H9 (cell line): ENCODE measurements at regions not wholly inside any gene's neighbourhood (a gene's known extent, or its start where the extent isn't known, plus 50 kb on each side); places are given as distances from the start of the nearest gene placed in this dataset.

Source experiments
- DNase-seq: peaks from one replicate; pipeline ENCODE4 v3.0.0-alpha.2; 2017
- H2AFZ ChIP-seq: one replicate; pipeline ENCODE4 v1.6.1; 2013; ENCODE audit warnings: mild to moderate bottlenecking, low read length, control low read depth, moderate library complexity
- H2AK5ac ChIP-seq: 2 replicates; pipeline ENCODE4 v1.6.1; 2013; ENCODE audit warnings: low read length, control low read depth, mixed read lengths; ENCODE audit not compliant: insufficient read length
- H2BK120ac ChIP-seq: one replicate; pipeline ENCODE4 v1.6.1; 2013; ENCODE audit warnings: low read depth, mild to moderate bottlenecking, low read length, control low read depth, inconsistent platforms; ENCODE audit not compliant: poor library complexity, severe bottlenecking
- H2BK12ac ChIP-seq: 2 replicates; pipeline ENCODE4 v1.6.1; 2013; ENCODE audit warnings: low read length, control low read depth, mixed read lengths, low read depth; ENCODE audit not compliant: insufficient read length
- H2BK15ac ChIP-seq: 2 replicates; pipeline ENCODE4 v1.6.1; 2013; ENCODE audit warnings: low read depth, low read length, control low read depth
- H2BK20ac ChIP-seq: one replicate; pipeline ENCODE4 v1.6.1; 2013; ENCODE audit warnings: low read depth, mild to moderate bottlenecking, low read length, control low read depth, inconsistent platforms; ENCODE audit not compliant: poor library complexity, severe bottlenecking
- H2BK5ac ChIP-seq: 2 replicates; pipeline ENCODE4 v1.6.1; 2013; ENCODE audit warnings: low read length, control low read depth, mixed read lengths; ENCODE audit not compliant: insufficient read length
- H3K14ac ChIP-seq: 2 replicates; pipeline ENCODE4 v1.6.1; 2013; ENCODE audit warnings: low read length, control low read depth; ENCODE audit not compliant: insufficient read depth
- H3K18ac ChIP-seq: 2 replicates; pipeline ENCODE4 v1.6.1; 2013; ENCODE audit warnings: low read depth, mild to moderate bottlenecking, mixed read lengths, low read length, control low read depth; ENCODE audit not compliant: insufficient read length
- H3K23ac ChIP-seq: 2 replicates; pipeline ENCODE4 v1.6.1; 2013; ENCODE audit warnings: low read length, control low read depth, mixed read lengths, low read depth; ENCODE audit not compliant: insufficient read length
- H3K23me2 ChIP-seq: 2 replicates; pipeline ENCODE4 v1.6.1; 2013; ENCODE audit warnings: low read depth, mild to moderate bottlenecking, mixed read lengths, low read length, control low read depth; ENCODE audit not compliant: insufficient read length, poor library complexity, severe bottlenecking
- H3K27ac ChIP-seq: 2 replicates; pipeline ENCODE4 v1.5.1; 2013; ENCODE audit warnings: low read length, control low read depth, mixed read lengths, low read depth; ENCODE audit not compliant: insufficient read length
- H3K27me3 ChIP-seq: 2 replicates; pipeline ENCODE4 v1.6.1; 2013; ENCODE audit warnings: low read length, control low read depth, inconsistent platforms; ENCODE audit not compliant: insufficient read depth
- H3K4ac ChIP-seq: 2 replicates; pipeline ENCODE4 v1.6.1; 2013; ENCODE audit warnings: low read depth, mild to moderate bottlenecking, control low read depth, inconsistent platforms, low read length, moderate library complexity
- H3K4me1 ChIP-seq: 2 replicates; pipeline ENCODE4 v1.6.1; 2013; ENCODE audit warnings: low read length, control low read depth, inconsistent platforms; ENCODE audit not compliant: insufficient read depth
- H3K4me2 ChIP-seq: 2 replicates; pipeline ENCODE4 v1.6.1; 2013; ENCODE audit warnings: low read length, control low read depth, mixed read lengths; ENCODE audit not compliant: insufficient read length, insufficient read depth
- H3K56ac ChIP-seq: 2 replicates; pipeline ENCODE4 v1.6.1; 2013; ENCODE audit warnings: low read depth, mild to moderate bottlenecking, mixed read lengths, low read length, control low read depth; ENCODE audit not compliant: insufficient read length
- H3K79me1 ChIP-seq: 2 replicates; pipeline ENCODE4 v1.6.1; 2013; ENCODE audit warnings: low read depth, mild to moderate bottlenecking, moderate library complexity, low read length, control low read depth, inconsistent platforms; ENCODE audit not compliant: insufficient read depth, poor library complexity, severe bottlenecking
- H3K79me2 ChIP-seq: 2 replicates; pipeline ENCODE4 v1.6.1; 2013; ENCODE audit warnings: low read length, control low read depth, inconsistent platforms; ENCODE audit not compliant: insufficient read depth
- H3K9ac ChIP-seq: 2 replicates; pipeline ENCODE4 v1.6.1; 2013; ENCODE audit warnings: low read length, control low read depth, mixed read lengths; ENCODE audit not compliant: insufficient read length; ENCODE audit errors: extremely low read depth
- H3K9me3 ChIP-seq: one replicate; pipeline ENCODE4 v1.6.1; 2013; ENCODE audit warnings: low read depth, low read length, inconsistent platforms; ENCODE audit not compliant: control insufficient read depth
- H3T11ph ChIP-seq: one replicate; pipeline ENCODE4 v1.6.1; 2013; ENCODE audit warnings: mild to moderate bottlenecking, low read length, control low read depth, inconsistent platforms
- H4K20me1 ChIP-seq: one replicate; pipeline ENCODE4 v1.6.1; 2013; ENCODE audit not compliant: control insufficient read depth, insufficient read length, insufficient read depth
- H4K5ac ChIP-seq: 2 replicates; pipeline ENCODE4 v1.6.1; 2013; ENCODE audit warnings: low read depth, mild to moderate bottlenecking, mixed read lengths, low read length, control low read depth; ENCODE audit not compliant: insufficient read length
- H4K8ac ChIP-seq: replicated peaks from 2 replicates; pipeline ENCODE4 v1.6.1; 2013; ENCODE audit warnings: low read length, control low read depth, mixed read lengths, low read depth; ENCODE audit not compliant: insufficient read length
- H4K91ac ChIP-seq: 2 replicates; pipeline ENCODE4 v1.6.1; 2013; ENCODE audit warnings: low read depth, mild to moderate bottlenecking, moderate library complexity, mixed read lengths, low read length, control low read depth; ENCODE audit not compliant: insufficient read length
- H3K27ac Mint-ChIP-seq, 3 experiments: 2 replicates in 2 of 3; 3 replicates in 1 of 3; pipeline ENCODE4 v1.8.0; 2020 to 2021; ENCODE audit warnings: mixed read lengths in 3 of 3, mild to moderate bottlenecking in 1 of 3, moderate library complexity in 1 of 3
- H3K27me3 Mint-ChIP-seq: 2 replicates; pipeline ENCODE4 v1.8.0; 2021; ENCODE audit warnings: low read depth, mild to moderate bottlenecking, moderate library complexity, mixed read lengths
- H3K36me3 Mint-ChIP-seq, 3 experiments: 2 replicates in 2 of 3; 3 replicates in 1 of 3; pipeline ENCODE4 v1.8.0; 2020 to 2021; ENCODE audit warnings: low read depth in 3 of 3, mixed read lengths in 3 of 3; ENCODE audit not compliant: insufficient read depth in 1 of 3
- H3K4me1 Mint-ChIP-seq, 2 experiments: 2 replicates each; pipeline ENCODE4 v1.8.0; 2020; ENCODE audit warnings: mixed read lengths in 2 of 2
- H3K4me3 Mint-ChIP-seq, 2 experiments: 2 replicates in 1 of 2; 3 replicates in 1 of 2; pipeline ENCODE4 v1.8.0; 2020 to 2021; ENCODE audit warnings: mild to moderate bottlenecking in 2 of 2, mixed read lengths in 2 of 2, moderate library complexity in 1 of 2
- H3K9me3 Mint-ChIP-seq, 2 experiments: 2 replicates in 1 of 2; 3 replicates in 1 of 2; pipeline ENCODE4 v1.8.0; 2020; ENCODE audit warnings: mild to moderate bottlenecking in 2 of 2, mixed read lengths in 2 of 2, moderate library complexity in 1 of 2
- CTCF ChIP-seq: fragments of 200-600 bp; sonication (generic); conservative IDR thresholded peaks from 3 replicates; pipeline ENCODE4 v1.8.0; 2021; ENCODE audit warnings: antibody characterized with exemption, mild to moderate bottlenecking
- WGBS: extraction: QIAGEN DNeasy Blood & Tissue Kit; methylation state at CpG from one replicate; pipeline ENCODE4 v1.1.7; 2013; ENCODE audit warnings: missing lambda C conversion rate, low lambda C conversion rate, mixed read lengths; ENCODE audit not compliant: insufficient read length; ENCODE audit errors: extremely low coverage; 5-methylcytosine and 5-hydroxymethylcytosine counted together

GRCh38 chr6:11380969-11381744, 148.7 kb upstream of the NEDD9 start:
- H3K18ac ChIP-seq: no peak overlapping the region
- H3K27ac ChIP-seq: no peak overlapping the region
- Mint-ChIP-seq H3K36me3 (peaks cover 0 to 12% (median 7%) of the 10 kb centered on the region in 3 experiments; a peak in 6 of 7 replicates), H3K4me1 (peaks cover 17 to 20% of the 10 kb centered on the region in 2 experiments), H3K27ac (peak overlapping the region in 1 of 3 experiments; percentile 68; a peak in 2 of 7 replicates), H3K9me3 (peaks cover 8 to 10% of the 10 kb centered on the region in 2 experiments; a peak in 3 of 5 replicates), H3K4me3 (no peak overlapping the region), H3K27me3 (no peaks in the 10 kb centered on the region)
- H3K79me1 ChIP-seq: no peaks in the 10 kb centered on the region
- H3T11ph ChIP-seq: no peak overlapping the region
- no peak overlapping the region for H3K14ac ChIP-seq
- no peak overlapping the region for H4K5ac ChIP-seq
- no peak overlapping the region for H2BK5ac ChIP-seq
- WGBS: no CpG with 5 or more reads among the region's 12 CpGs
- no peak for TF ChIP-seq CTCF
- H3K79me2 ChIP-seq: no peaks in the 10 kb centered on the region
- no peaks in the 10 kb centered on the region for H4K20me1 ChIP-seq
- H2BK20ac ChIP-seq: no peak overlapping the region
- no peak overlapping the region for H3K4ac ChIP-seq
- no peak overlapping the region for H2BK120ac ChIP-seq
- H2AK5ac ChIP-seq: no peak overlapping the region
- no peak overlapping the region for H4K8ac ChIP-seq
- H4K91ac ChIP-seq: no peak overlapping the region
- H3K23ac ChIP-seq: no peak overlapping the region
- H3K4me2 ChIP-seq: no peak overlapping the region
- 0 out of 2 replicates have a peak, but pooled peaks cover 3% of the 10 kb centered on the region for H3K4me1 ChIP-seq
- H3K9ac ChIP-seq: no peak overlapping the region
- H3K27me3 ChIP-seq: no peaks in the 10 kb centered on the region
- H2AFZ ChIP-seq: no peak overlapping the region
- no peak overlapping the region for H3K56ac ChIP-seq
- no peak overlapping the region for H2BK12ac ChIP-seq
- DNase-seq: no peak
- no peak overlapping the region for H2BK15ac ChIP-seq
- H3K23me2 ChIP-seq: no peaks in the 10 kb centered on the region
- no peaks in the 10 kb centered on the region for H3K9me3 ChIP-seq
